HepG2 (cell line): ENCODE measurements at regions not wholly inside any gene's neighbourhood (a gene's known extent, or its start where the extent isn't known, plus 50 kb on each side); places are given as distances from the start of the nearest gene placed in this dataset.

Experiments
- ATAC-seq: fragments of 200-7000 bp; cut with Tn5 transposase; 3 replicates; pipeline ENCODE4 v1.9.1; 2020; ENCODE audit warnings: mild to moderate bottlenecking, moderate library complexity
- BruUV-seq: library from RNA; stranded (reverse); fragments of 400-500 nt; replicated peaks from 2 replicates; lab custom pipeline; 2021; lab: Mats Ljungman, UMichigan
- CTCF ChIA-PET: fragments of 300-600 bp; formaldehyde crosslinking; extraction: SDS; loops from one replicate; lab custom pipeline; 2021; ENCODE audit warnings: low total read pairs, inconsistent platforms, low intra/inter-chr PET ratio; lab: Yijun Ruan, JAX
- POLR2A ChIA-PET: fragments of 350-600 bp; sonication (Branson Sonifier 250); formaldehyde crosslinking; loops from one replicate; lab custom pipeline; 2020; ENCODE audit warnings: antibody characterized with exemption, inconsistent platforms; lab: Yijun Ruan, JAX
- DNase-seq: peaks from one replicate; pipeline ENCODE4 v3.0.0-alpha.2; 2015; ENCODE audit warnings: low spot score
- FAIRE-seq: peaks from 3 replicates; lab custom pipeline; 2011; peaks lifted over from hg19 to GRCh38; lab: Jason Lieb, UNC
- H2AFZ ChIP-seq: one replicate; pipeline ENCODE4 v1.6.1; 2011; ENCODE audit warnings: low read length, inconsistent platforms
- H3K27ac ChIP-seq: fragments of 300-600 bp; 3 replicates; pipeline ENCODE4 v1.8.0; 2011; ENCODE audit warnings: mixed run types, mild to moderate bottlenecking, mixed read lengths, low read length, inconsistent platforms; ENCODE audit not compliant: insufficient read depth; ENCODE audit errors: extremely low read length
- H3K27me3 ChIP-seq, 2 experiments: fragments of 200-600 bp in 1 of 2; 2 replicates in 1 of 2; 3 replicates in 1 of 2; pipeline versions ENCODE4 v1.6.0 to v1.8.0; 2011; ENCODE audit warnings: low read length in 2 of 2, mild to moderate bottlenecking in 2 of 2, moderate library complexity in 2 of 2, inconsistent platforms in 1 of 2; ENCODE audit not compliant: insufficient read depth in 2 of 2, control insufficient read depth in 1 of 2
- H3K36me3 ChIP-seq, 2 experiments: fragments of 200-600 bp in 1 of 2; replicated peaks in 1 of 2; 2 replicates in 1 of 2; 3 replicates in 1 of 2; pipeline versions ENCODE4 v1.5.1 to v1.8.0; 2011; ENCODE audit warnings: low read length in 2 of 2, inconsistent platforms in 1 of 2; ENCODE audit not compliant: insufficient read depth in 2 of 2, control insufficient read depth in 1 of 2
- H3K4me1 ChIP-seq: 2 replicates; pipeline ENCODE4 v1.5.1; 2012; ENCODE audit warnings: low read length, inconsistent platforms; ENCODE audit not compliant: insufficient read depth
- H3K4me2 ChIP-seq: 2 replicates; pipeline ENCODE4 v1.6.0; 2011; ENCODE audit warnings: low read depth, low read length, inconsistent platforms
- H3K4me3 ChIP-seq, 3 experiments: fragments of 200-600 bp in 1 of 3; sonication (generic), shearing (Covaris generic) in 1 of 3; replicated peaks in 1 of 3; 2 replicates each; pipeline ENCODE4 v1.5.1; 2011 to 2016; ENCODE audit warnings: low read length in 3 of 3, inconsistent platforms in 2 of 3, low read depth in 2 of 3, mild to moderate bottlenecking in 2 of 3, control low read depth in 1 of 3, mixed read lengths in 1 of 3; ENCODE audit not compliant: insufficient read depth in 1 of 3
- H3K79me2 ChIP-seq: one replicate; pipeline ENCODE4 v1.6.1; 2011; ENCODE audit warnings: low read length, inconsistent platforms; ENCODE audit not compliant: insufficient read depth
- H3K9ac ChIP-seq: 2 replicates; pipeline ENCODE4 v1.6.0; 2011; ENCODE audit warnings: mild to moderate bottlenecking, low read depth, low read length, inconsistent platforms; ENCODE audit not compliant: insufficient read depth
- H3K9me3 ChIP-seq: 2 replicates; pipeline ENCODE4 v1.5.1; 2012; ENCODE audit warnings: mild to moderate bottlenecking, low read length
- H4K20me1 ChIP-seq: 2 replicates; pipeline ENCODE4 v1.6.0; 2011; ENCODE audit warnings: inconsistent platforms, mild to moderate bottlenecking, low read length, moderate library complexity; ENCODE audit not compliant: insufficient read depth
- MXD1 ChIP-seq: sonication (generic); formaldehyde crosslinking; IDR thresholded peaks from 2 replicates; pipeline ENCODE4 v1.4.0; 2020; ENCODE audit warnings: mild to moderate bottlenecking, missing genetic modification reagents
- SOX13 ChIP-seq, 3 experiments: fragments of 450-650 bp in 1 of 3; sonication (generic) in 1 of 3; formaldehyde crosslinking in 1 of 3; IDR thresholded peaks in 2 of 3; conservative IDR thresholded peaks in 1 of 3; 2 replicates each; pipeline versions ENCODE4 v1.5.0 to v1.6.1; 2016 to 2020; ENCODE audit warnings: antibody characterized with exemption in 1 of 3, mild to moderate bottlenecking in 1 of 3, missing compliant biosample characterization in 1 of 3, missing genetic modification reagents in 1 of 3, moderate library complexity in 1 of 3
- THRA ChIP-seq: sonication (generic); formaldehyde crosslinking; IDR thresholded peaks from 2 replicates; pipeline ENCODE4 v1.4.0; 2020; ENCODE audit warnings: missing genetic modification reagents, borderline replicate concordance
- TOPORS ChIP-seq: sonication (generic); formaldehyde crosslinking; IDR thresholded peaks from 2 replicates; pipeline ENCODE4 v1.8.0; 2023; ENCODE audit warnings: mild to moderate bottlenecking, missing genetic modification reagents
- ZNF33A ChIP-seq: sonication (generic); formaldehyde crosslinking; IDR thresholded peaks from 2 replicates; pipeline ENCODE4 v1.5.1; 2020; ENCODE audit warnings: missing genetic modification reagents, mild to moderate bottlenecking, moderate library complexity, borderline replicate concordance
- ZNF354B ChIP-seq: sonication (generic); formaldehyde crosslinking; IDR thresholded peaks from 2 replicates; pipeline ENCODE4 v1.8.0; 2022; ENCODE audit warnings: mild to moderate bottlenecking, missing genetic modification reagents
- ZNF607 ChIP-seq: sonication (generic); formaldehyde crosslinking; IDR thresholded peaks from 2 replicates; pipeline ENCODE4 v1.5.1; 2020; ENCODE audit warnings: missing genetic modification reagents, mild to moderate bottlenecking, borderline replicate concordance
- ZNF75D ChIP-seq: sonication (generic); formaldehyde crosslinking; IDR thresholded peaks from 2 replicates; pipeline ENCODE4 v1.8.1; 2023; ENCODE audit warnings: missing genetic modification reagents, mild to moderate bottlenecking, borderline replicate concordance
- WGBS: methylation state at CpG from one replicate; pipeline ENCODE4 v1.1.6; 2017; ENCODE audit warnings: low lambda C conversion rate; 5-methylcytosine and 5-hydroxymethylcytosine counted together
- in situ Hi-C: cut with HindIII; loops from 2 replicates; pipeline ENCODE4 v1.10.0; 2017; ENCODE audit warnings: low pct_unique_long_range_greater_than_20kb; ENCODE audit not compliant: extremely low pct_ligation_motif_present
- intact Hi-C: fragments of 100-400 bp; cut with micrococcal nuclease; formaldehyde crosslinking; loops from one replicate; pipeline ENCODE4 v1.10.0; 2022; ENCODE audit not compliant: unreplicated experiment

- no peak for FAIRE-seq
- Histone ChIP-seq H3K9ac (no peak overlapping the region), H3K27me3 (peaks cover 0 to 5% of the 10 kb centered on the region in 2 experiments; a peak in 1 of 5 replicates), H3K36me3 (no peaks in the 10 kb centered on the region), H3K4me3 (no peak overlapping the region), H3K4me2 (no peak overlapping the region), H3K4me1 (peaks cover 12% of the 10 kb centered on the region), H3K27ac (no peak overlapping the region), H2AFZ (no peak overlapping the region), H3K9me3 (no peaks in the 10 kb centered on the region), H4K20me1 (no peaks in the 10 kb centered on the region), H3K79me2 (no peaks in the 10 kb centered on the region)
- ChIA-PET POLR2A (no interaction called here), CTCF (no interaction called here)
- no peak for ATAC-seq
- in situ Hi-C loops = loop anchor here (10.0 kb wide), 1 partner anchor 144 kb away; no protein-coding TSS in a partner anchor
- 0% methylated on average over 1 of the region's 1 CpG for WGBS
- intact Hi-C loops = no loop called here
- TF ChIP-seq THRA (CRISPR knock-in tag) = no peak
- TF ChIP-seq MXD1 (CRISPR knock-in tag) = no peak
- no peak for TF ChIP-seq ZNF33A (CRISPR knock-in tag)
- no peak for TF ChIP-seq SOX13 (IDR thresholded peaks at IDR 0.05)
- no peak for TF ChIP-seq SOX13 (CRISPR knock-in tag; conservative IDR thresholded peaks at IDR 0.05 in 1 of 2, IDR thresholded peaks at IDR 0.05 in 1 of 2)
- no peak for TF ChIP-seq ZNF75D (CRISPR knock-in tag)
- no peak for TF ChIP-seq ZNF607
- no peak for TF ChIP-seq ZNF354B
- no peak for TF ChIP-seq TOPORS (CRISPR knock-in tag)
- BruUV-seq = no TSS peak
- DNase-seq = no peak
Observed at GRCh38 chr17:31700973-31701372, 158.1 kb downstream of the COPRS start.
